Neutrophil (primary cell): ENCODE measurements at regions not wholly inside any gene's neighbourhood (a gene's known extent, or its start where the extent isn't known, plus 50 kb on each side); places are given as distances from the start of the nearest gene placed in this dataset.

Experiments
- H3K27ac ChIP-seq: fragments of 200-600 bp; sonication (generic); 2 replicates; pipeline ENCODE4 v1.5.1; 2016; ENCODE audit warnings: mild to moderate bottlenecking, moderate library complexity
- H3K27me3 ChIP-seq: fragments of 200-600 bp; sonication (generic); 2 replicates; pipeline ENCODE4 v1.6.0; 2016; ENCODE audit warnings: mild to moderate bottlenecking
- H3K36me3 ChIP-seq: fragments of 200-600 bp; sonication (generic); 2 replicates; pipeline ENCODE4 v1.5.1; 2017
- H3K4me1 ChIP-seq, 2 experiments: fragments of 200-600 bp in 1 of 2; sonication (generic) in 1 of 2; 1 replicate in 1 of 2; 2 replicates in 1 of 2; pipeline versions ENCODE4 v1.5.1 to v1.6.1; 2013 to 2016; ENCODE audit warnings: low read depth in 1 of 2, low read length in 1 of 2, mild to moderate bottlenecking in 1 of 2, moderate library complexity in 1 of 2; ENCODE audit not compliant: control insufficient read depth in 1 of 2, insufficient read depth in 1 of 2
- H3K4me3 ChIP-seq, 2 experiments: fragments of 200-600 bp in 1 of 2; sonication (generic) in 1 of 2; 1 replicate in 1 of 2; 2 replicates in 1 of 2; pipeline ENCODE4 v1.5.1; 2013 to 2016; ENCODE audit warnings: low read depth in 1 of 2, low read length in 1 of 2, mild to moderate bottlenecking in 1 of 2, moderate library complexity in 1 of 2
- H3K9me3 ChIP-seq: fragments of 200-600 bp; sonication (generic); 2 replicates; pipeline ENCODE4 v1.5.1; 2016
- TF ChIP-seq, protein P1 (sequence below): fragments of 200-600 bp; sonication (generic); IDR thresholded peaks from 2 replicates; pipeline ENCODE4 v1.5.1; 2016; ENCODE audit warnings: antibody characterized with exemption

DNA sequence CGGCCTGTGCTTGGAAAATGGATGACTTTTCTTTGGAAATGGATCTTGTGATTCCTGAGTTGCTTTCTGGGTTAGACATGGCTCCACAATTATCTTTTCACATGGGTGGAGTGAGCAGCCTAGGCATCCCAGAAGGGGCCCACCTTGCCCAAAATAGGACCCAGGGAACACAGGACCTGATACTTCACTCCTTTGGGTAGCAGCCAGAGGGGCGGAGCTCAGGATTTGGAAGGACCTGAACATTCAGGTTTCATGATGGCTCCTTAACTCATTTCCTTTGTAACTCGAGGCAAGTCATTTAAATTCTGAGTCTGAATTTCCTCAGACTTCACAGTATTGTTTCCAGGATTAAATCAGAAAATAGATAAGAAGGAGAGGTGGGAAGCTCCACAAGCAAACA, 178.3 kb upstream of the ZMIZ1 start:
- peaks cover 21 to 24% of the 10 kb centered on the region in 2 experiments for H3K4me1 ChIP-seq
- H3K36me3 ChIP-seq = no peaks in the 10 kb centered on the region
- H3K27ac ChIP-seq = no peak overlapping the region
- H3K27me3 ChIP-seq = peaks cover 6% of the 10 kb centered on the region
- H3K4me3 ChIP-seq = no peak overlapping the region
- TF ChIP-seq, protein P1, sequence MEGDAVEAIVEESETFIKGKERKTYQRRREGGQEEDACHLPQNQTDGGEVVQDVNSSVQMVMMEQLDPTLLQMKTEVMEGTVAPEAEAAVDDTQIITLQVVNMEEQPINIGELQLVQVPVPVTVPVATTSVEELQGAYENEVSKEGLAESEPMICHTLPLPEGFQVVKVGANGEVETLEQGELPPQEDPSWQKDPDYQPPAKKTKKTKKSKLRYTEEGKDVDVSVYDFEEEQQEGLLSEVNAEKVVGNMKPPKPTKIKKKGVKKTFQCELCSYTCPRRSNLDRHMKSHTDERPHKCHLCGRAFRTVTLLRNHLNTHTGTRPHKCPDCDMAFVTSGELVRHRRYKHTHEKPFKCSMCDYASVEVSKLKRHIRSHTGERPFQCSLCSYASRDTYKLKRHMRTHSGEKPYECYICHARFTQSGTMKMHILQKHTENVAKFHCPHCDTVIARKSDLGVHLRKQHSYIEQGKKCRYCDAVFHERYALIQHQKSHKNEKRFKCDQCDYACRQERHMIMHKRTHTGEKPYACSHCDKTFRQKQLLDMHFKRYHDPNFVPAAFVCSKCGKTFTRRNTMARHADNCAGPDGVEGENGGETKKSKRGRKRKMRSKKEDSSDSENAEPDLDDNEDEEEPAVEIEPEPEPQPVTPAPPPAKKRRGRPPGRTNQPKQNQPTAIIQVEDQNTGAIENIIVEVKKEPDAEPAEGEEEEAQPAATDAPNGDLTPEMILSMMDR = no peak
- no peaks in the 10 kb centered on the region for H3K9me3 ChIP-seq

DNA sequence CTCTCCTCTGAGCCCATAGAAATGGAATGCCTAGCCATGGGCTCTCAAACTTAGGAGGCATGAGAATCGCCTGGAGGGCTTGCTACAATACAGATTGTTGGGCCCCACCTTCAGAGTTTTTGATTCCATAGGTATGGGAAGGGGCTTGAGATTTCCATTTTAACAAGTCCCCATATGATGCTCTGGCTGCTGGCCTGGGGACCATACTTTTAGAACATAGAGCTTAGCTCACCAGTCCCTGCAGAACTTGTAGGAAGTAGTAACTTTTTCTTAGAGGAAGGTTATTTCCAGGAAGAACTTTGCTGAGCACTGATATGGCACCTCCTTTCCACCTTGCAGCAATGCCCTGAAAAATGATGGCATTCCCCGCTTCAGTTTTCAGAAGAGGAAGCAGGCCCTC, 177.0 kb upstream of the ZMIZ1 start:
- no peak overlapping the region for H3K4me3 ChIP-seq
- no peak overlapping the region for H3K27ac ChIP-seq
- H3K27me3 ChIP-seq = peaks cover 6% of the 10 kb centered on the region
- H3K36me3 ChIP-seq = no peaks in the 10 kb centered on the region
- no peaks in the 10 kb centered on the region for H3K9me3 ChIP-seq
- TF ChIP-seq, protein P1 = no peak
- peaks cover 16 to 18% of the 10 kb centered on the region in 2 experiments for H3K4me1 ChIP-seq

DNA sequence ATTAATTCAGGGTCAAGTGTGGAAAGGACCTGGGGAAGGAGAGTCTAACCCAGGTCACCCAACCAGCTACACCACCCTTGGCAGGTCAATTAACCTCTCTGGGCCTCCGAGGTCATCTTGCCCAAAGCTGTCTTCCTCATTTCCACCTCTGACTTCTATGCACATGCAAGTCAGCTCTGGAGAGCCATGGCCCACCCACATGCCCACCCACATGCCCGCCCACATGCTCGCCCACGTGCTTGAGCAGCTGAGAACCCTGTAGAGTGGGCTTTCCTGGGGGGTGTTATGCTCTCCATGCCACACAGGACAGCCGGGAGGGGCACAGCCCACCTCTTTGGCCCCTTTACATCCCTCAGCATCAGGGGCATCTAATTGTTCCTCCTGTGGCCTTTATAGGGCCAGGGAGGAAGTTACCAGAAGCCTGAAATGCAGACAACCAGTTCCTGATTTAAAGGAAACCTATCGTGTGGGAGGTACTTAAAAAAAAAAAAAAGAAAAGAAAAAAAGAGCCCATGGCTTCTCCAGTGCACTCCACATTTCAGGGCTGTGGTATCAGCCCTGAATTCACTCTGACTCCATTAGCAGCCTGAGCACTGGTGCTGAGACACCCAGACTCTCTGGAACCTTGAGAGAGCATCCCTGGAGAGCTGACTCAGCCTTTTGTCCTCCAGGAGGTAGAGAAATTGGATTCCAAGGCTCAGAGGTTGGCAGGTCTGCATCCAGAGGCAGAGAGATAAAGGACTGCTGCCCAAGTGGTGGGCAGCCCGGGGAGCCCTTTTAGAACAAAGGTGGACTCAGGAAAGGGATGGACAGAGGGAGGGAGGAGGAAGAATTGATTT, 176.2 kb upstream of the ZMIZ1 start:
- H3K4me1 ChIP-seq = peaks cover 8 to 13% of the 10 kb centered on the region in 2 experiments
- no peaks in the 10 kb centered on the region for H3K36me3 ChIP-seq
- H3K27me3 ChIP-seq = peaks cover 6% of the 10 kb centered on the region
- TF ChIP-seq, protein P1 = no peak
- no peaks in the 10 kb centered on the region for H3K9me3 ChIP-seq
- H3K27ac ChIP-seq = no peak overlapping the region
- no peak overlapping the region for H3K4me3 ChIP-seq

GRCh38 chr10:78893217-78893616, 175.5 kb upstream of the ZMIZ1 start:
- H3K36me3 ChIP-seq = no peaks in the 10 kb centered on the region
- peaks cover 6 to 7% of the 10 kb centered on the region in 2 experiments for H3K4me1 ChIP-seq
- no peaks in the 10 kb centered on the region for H3K9me3 ChIP-seq
- TF ChIP-seq, protein P1 = no peak
- no peak overlapping the region for H3K27ac ChIP-seq
- H3K27me3 ChIP-seq = peaks cover 6% of the 10 kb centered on the region
- no peak overlapping the region for H3K4me3 ChIP-seq

- Histone ChIP-seq H3K4me3 (no peak overlapping the region), H3K9me3 (no peaks in the 10 kb centered on the region), H3K27me3 (peaks cover 6% of the 10 kb centered on the region), H3K4me1 (no peaks in the 10 kb centered on the region), H3K36me3 (no peaks in the 10 kb centered on the region), H3K27ac (no peak overlapping the region)
- TF ChIP-seq, protein P1 = no peak
Measured at GRCh38 chr10:78894089-78894840, 174.5 kb upstream of the ZMIZ1 start.
